Mammary epithelial cell (primary cell): ENCODE measurements at regions not wholly inside any gene's neighbourhood (a gene's known extent, or its start where the extent isn't known, plus 50 kb on each side); places are given as distances from the start of the nearest gene placed in this dataset.

Experiments
- CTCF ChIP-seq, 2 donors: IDR thresholded peaks in 1 of 2; conservative IDR thresholded peaks in 1 of 2; 2 replicates each; pipeline ENCODE4 v1.5.1; 2011 to 2012; ENCODE audit warnings: inconsistent platforms in 2 of 2, low read length in 2 of 2, mild to moderate bottlenecking in 2 of 2, control low read depth in 1 of 2, low read depth in 1 of 2; ENCODE audit not compliant: insufficient read depth in 1 of 2; ENCODE audit errors: extremely low read depth in 1 of 2
- EZH2 ChIP-seq: IDR thresholded peaks from 2 replicates; pipeline ENCODE4 v1.6.1; 2012; ENCODE audit warnings: low read length, inconsistent platforms, borderline replicate concordance

GRCh38 chr7:50151001-50151400, 58.0 kb upstream of the ZPBP start:
- no peak for TF ChIP-seq CTCF (conservative IDR thresholded peaks at IDR 0.05 in 1 of 2, IDR thresholded peaks at IDR 0.05 in 1 of 2; ENCODE audit: extremely low read depth in 1 of 2, insufficient read depth in 1 of 2, low read depth in 1 of 2, low read length in 2 of 2)
- no peak for TF ChIP-seq EZH2
